NB4 (cell line): ENCODE measurements at regions not wholly inside any gene's neighbourhood (a gene's known extent, or its start where the extent isn't known, plus 50 kb on each side); places are given as distances from the start of the nearest gene placed in this dataset.
"Not testable (repeated sequence)": the region's sequence is repeated elsewhere in the genome, so short reads cannot be mapped to it uniquely, and the experiment has no call there.

ENCODE experiments used
- POLR2A ChIP-seq: IDR thresholded peaks from 2 replicates; pipeline ENCODE4 v1.6.1; 2011; ENCODE audit warnings: mild to moderate bottlenecking; ENCODE audit not compliant: insufficient read length; ENCODE audit errors: extremely low read depth
- TF ChIP-seq, protein P1 (sequence below): IDR thresholded peaks from one replicate; pipeline ENCODE4 v1.5.1; 2012; ENCODE audit warnings: low read depth, low read length
- TF ChIP-seq, protein P2 (sequence below): IDR thresholded peaks from 2 replicates; pipeline ENCODE4 v1.6.1; 2011; ENCODE audit warnings: low read depth, low read length

- TF ChIP-seq, protein P1, sequence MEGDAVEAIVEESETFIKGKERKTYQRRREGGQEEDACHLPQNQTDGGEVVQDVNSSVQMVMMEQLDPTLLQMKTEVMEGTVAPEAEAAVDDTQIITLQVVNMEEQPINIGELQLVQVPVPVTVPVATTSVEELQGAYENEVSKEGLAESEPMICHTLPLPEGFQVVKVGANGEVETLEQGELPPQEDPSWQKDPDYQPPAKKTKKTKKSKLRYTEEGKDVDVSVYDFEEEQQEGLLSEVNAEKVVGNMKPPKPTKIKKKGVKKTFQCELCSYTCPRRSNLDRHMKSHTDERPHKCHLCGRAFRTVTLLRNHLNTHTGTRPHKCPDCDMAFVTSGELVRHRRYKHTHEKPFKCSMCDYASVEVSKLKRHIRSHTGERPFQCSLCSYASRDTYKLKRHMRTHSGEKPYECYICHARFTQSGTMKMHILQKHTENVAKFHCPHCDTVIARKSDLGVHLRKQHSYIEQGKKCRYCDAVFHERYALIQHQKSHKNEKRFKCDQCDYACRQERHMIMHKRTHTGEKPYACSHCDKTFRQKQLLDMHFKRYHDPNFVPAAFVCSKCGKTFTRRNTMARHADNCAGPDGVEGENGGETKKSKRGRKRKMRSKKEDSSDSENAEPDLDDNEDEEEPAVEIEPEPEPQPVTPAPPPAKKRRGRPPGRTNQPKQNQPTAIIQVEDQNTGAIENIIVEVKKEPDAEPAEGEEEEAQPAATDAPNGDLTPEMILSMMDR = not testable (repeated sequence)
- not testable (repeated sequence) for TF ChIP-seq POLR2A
- TF ChIP-seq, protein P2, sequence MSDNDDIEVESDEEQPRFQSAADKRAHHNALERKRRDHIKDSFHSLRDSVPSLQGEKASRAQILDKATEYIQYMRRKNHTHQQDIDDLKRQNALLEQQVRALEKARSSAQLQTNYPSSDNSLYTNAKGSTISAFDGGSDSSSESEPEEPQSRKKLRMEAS = not testable (repeated sequence)
Measured at GRCh38 chr9:62145648-62146047, 955.8 kb downstream of the SPATA31A7 start.
